ENCODE measurements at regions not wholly inside any gene's neighbourhood (a gene's known extent, or its start where the extent isn't known, plus 50 kb on each side); places are given as distances from the start of the nearest gene placed in this dataset.

GRCh38 chr2:145644820-145645302 is 1124.9 kb upstream of the ZEB2 start:
- no peak overlapping the region for H3K4me3 Mint-ChIP-seq
- ATAC-seq (no peak), DNase-seq (no peak)
- no peak overlapping the region for H3K27ac Mint-ChIP-seq
- no peaks in the 10 kb centered on the region for H3K27me3 Mint-ChIP-seq
- no peaks in the 10 kb centered on the region for H3K36me3 Mint-ChIP-seq (ENCODE audit: low read depth)
- H3K9me3 ChIP-seq (ENCODE audit: control insufficient read depth, low read length, poor library complexity, severe bottlenecking) = no peaks in the 10 kb centered on the region
- no peaks in the 10 kb centered on the region for H3K4me1 Mint-ChIP-seq

DNA sequence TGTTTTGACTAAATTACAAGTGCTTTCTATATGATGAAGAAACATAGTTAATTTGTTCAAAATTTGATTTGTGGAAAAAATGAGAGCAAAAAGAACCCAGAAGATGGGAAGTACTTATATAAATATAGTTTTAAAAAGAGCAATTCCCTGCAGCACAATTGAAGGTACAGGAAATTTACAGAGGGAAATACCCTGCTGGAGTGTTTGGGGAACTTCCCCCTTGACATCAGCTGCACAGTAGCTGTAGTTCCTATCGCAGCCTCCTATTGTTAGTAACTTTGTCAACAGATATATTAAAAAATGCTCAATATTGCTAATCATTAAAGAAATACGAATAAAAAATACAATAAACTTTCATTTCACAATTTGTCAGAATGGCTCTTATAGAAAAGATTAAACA is 1118.8 kb upstream of the ZEB2 start:
- no peak overlapping the region for H3K4me3 Mint-ChIP-seq
- no peaks in the 10 kb centered on the region for H3K27me3 Mint-ChIP-seq
- H3K36me3 Mint-ChIP-seq (ENCODE audit: low read depth) = no peaks in the 10 kb centered on the region
- no peaks in the 10 kb centered on the region for H3K9me3 ChIP-seq (ENCODE audit: control insufficient read depth, low read length, poor library complexity, severe bottlenecking)
- ATAC-seq = no peak
- H3K27ac Mint-ChIP-seq = no peak overlapping the region
- no peak for DNase-seq
- H3K4me1 Mint-ChIP-seq = no peaks in the 10 kb centered on the region

DNA sequence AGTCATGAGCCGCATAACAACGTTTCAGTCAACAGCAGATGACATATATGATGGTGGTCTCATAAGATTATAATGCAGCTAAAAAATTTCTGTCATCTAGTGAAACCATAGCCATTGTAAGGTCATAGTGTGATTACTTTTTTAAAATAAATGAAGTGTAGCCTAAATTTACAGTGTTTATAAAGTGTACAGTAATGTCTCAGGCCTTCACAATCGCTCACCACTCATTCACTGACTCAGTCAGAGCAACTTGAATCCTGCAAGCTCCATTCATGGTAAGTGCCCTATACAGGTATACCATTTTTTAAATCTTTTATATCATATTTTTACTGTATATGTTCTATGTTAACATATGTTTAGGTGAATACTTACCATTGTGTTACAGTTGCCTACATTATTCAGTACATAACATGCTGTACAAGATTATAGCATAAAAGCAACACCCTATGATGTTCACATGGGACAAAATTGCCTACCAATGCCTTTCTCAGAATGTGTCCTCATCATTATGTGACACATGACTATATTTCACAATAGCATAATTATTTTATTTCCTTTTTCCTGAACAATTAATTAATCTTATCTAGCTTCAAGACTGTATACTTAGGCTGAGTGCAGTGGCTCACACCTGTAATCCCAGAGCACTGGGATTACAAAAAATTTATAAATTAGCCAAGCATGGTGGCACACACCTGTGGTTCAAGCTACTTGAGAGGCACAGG is 1115.9 kb upstream of the ZEB2 start:
- H3K4me3 Mint-ChIP-seq = no peak overlapping the region
- no peak for ATAC-seq
- H3K9me3 ChIP-seq (ENCODE audit: control insufficient read depth, low read length, poor library complexity, severe bottlenecking) = no peaks in the 10 kb centered on the region
- no peaks in the 10 kb centered on the region for H3K27me3 Mint-ChIP-seq
- H3K4me1 Mint-ChIP-seq = no peaks in the 10 kb centered on the region
- no peak for DNase-seq
- H3K27ac Mint-ChIP-seq = no peak overlapping the region
- no peaks in the 10 kb centered on the region for H3K36me3 Mint-ChIP-seq (ENCODE audit: low read depth)

- no peak for ATAC-seq
Measured at GRCh38 chr2:145631561-145631960, 1111.6 kb upstream of the ZEB2 start.

GRCh38 chr2:145626301-145626700 is 1106.4 kb upstream of the ZEB2 start:
- H3K36me3 Mint-ChIP-seq (ENCODE audit: low read depth) = no peaks in the 10 kb centered on the region
- DNase-seq = no peak
- H3K4me3 Mint-ChIP-seq = no peak overlapping the region
- H3K27me3 Mint-ChIP-seq = no peaks in the 10 kb centered on the region
- H3K9me3 ChIP-seq (ENCODE audit: control insufficient read depth, low read length, poor library complexity, severe bottlenecking) = no peaks in the 10 kb centered on the region
- H3K27ac Mint-ChIP-seq = no peak overlapping the region
- no peak for ATAC-seq
- H3K4me1 Mint-ChIP-seq = no peaks in the 10 kb centered on the region

More at GRCh38 chr2:145631561-145631960, 1111.6 kb upstream of the ZEB2 start:
- no peak overlapping the region for H3K4me3 Mint-ChIP-seq
- no peak overlapping the region for H3K27ac Mint-ChIP-seq
- H3K9me3 ChIP-seq (ENCODE audit: control insufficient read depth, low read length, poor library complexity, severe bottlenecking) = no peaks in the 10 kb centered on the region
- no peak for DNase-seq
- H3K27me3 Mint-ChIP-seq = no peaks in the 10 kb centered on the region
- no peaks in the 10 kb centered on the region for H3K36me3 Mint-ChIP-seq (ENCODE audit: low read depth)
- no peaks in the 10 kb centered on the region for H3K4me1 Mint-ChIP-seq

GRCh38 chr2:145625111-145625510 is 1105.2 kb upstream of the ZEB2 start:
- H3K9me3 ChIP-seq (ENCODE audit: control insufficient read depth, low read length, poor library complexity, severe bottlenecking) = no peaks in the 10 kb centered on the region
- H3K4me3 Mint-ChIP-seq = no peak overlapping the region
- no peaks in the 10 kb centered on the region for H3K4me1 Mint-ChIP-seq
- DNase-seq = no peak
- ATAC-seq = no peak
- H3K27ac Mint-ChIP-seq = no peak overlapping the region
- no peaks in the 10 kb centered on the region for H3K27me3 Mint-ChIP-seq
- H3K36me3 Mint-ChIP-seq (ENCODE audit: low read depth) = no peaks in the 10 kb centered on the region

DNA sequence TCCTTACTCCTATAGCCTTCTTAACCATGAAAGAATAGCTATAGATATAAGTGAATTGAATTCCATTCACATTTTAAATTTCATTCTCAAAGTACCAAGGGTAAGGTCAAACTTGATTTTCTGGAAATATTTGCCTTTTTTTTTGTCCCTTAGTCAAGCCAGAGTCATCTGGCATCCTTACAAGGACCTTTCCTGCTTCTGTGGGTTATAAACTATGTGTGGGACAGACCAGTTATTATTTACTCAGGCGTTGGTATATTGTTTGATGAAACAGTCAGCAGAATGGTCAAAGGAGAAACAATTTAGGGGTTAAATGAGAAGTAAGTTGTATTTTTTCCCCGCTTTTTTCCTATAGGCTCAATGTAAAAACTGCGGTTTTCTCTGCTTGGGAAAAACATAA is 1103.2 kb upstream of the ZEB2 start:
- H3K27me3 Mint-ChIP-seq = no peaks in the 10 kb centered on the region
- no peak for ATAC-seq
- H3K4me3 Mint-ChIP-seq = no peak overlapping the region
- no peak for DNase-seq
- H3K9me3 ChIP-seq (ENCODE audit: control insufficient read depth, low read length, poor library complexity, severe bottlenecking) = no peaks in the 10 kb centered on the region
- no peak overlapping the region for H3K27ac Mint-ChIP-seq
- H3K36me3 Mint-ChIP-seq (ENCODE audit: low read depth) = no peaks in the 10 kb centered on the region
- H3K4me1 Mint-ChIP-seq = no peaks in the 10 kb centered on the region

GRCh38 chr2:145622285-145622684 is 1102.4 kb upstream of the ZEB2 start:
- ATAC-seq = no peak
- Mint-ChIP-seq H3K4me3 (no peak overlapping the region), H3K36me3 (ENCODE audit: low read depth) (no peaks in the 10 kb centered on the region), H3K4me1 (no peaks in the 10 kb centered on the region), H3K27ac (no peak overlapping the region), H3K27me3 (no peaks in the 10 kb centered on the region)
- H3K9me3 ChIP-seq (ENCODE audit: control insufficient read depth, low read length, poor library complexity, severe bottlenecking) = no peaks in the 10 kb centered on the region
- DNase-seq = no peak

GRCh38 chr2:145617906-145618305 is 1098.0 kb upstream of the ZEB2 start:
- H3K36me3 Mint-ChIP-seq (ENCODE audit: low read depth) = no peaks in the 10 kb centered on the region
- H3K4me1 Mint-ChIP-seq = no peaks in the 10 kb centered on the region
- no peaks in the 10 kb centered on the region for H3K9me3 ChIP-seq (ENCODE audit: control insufficient read depth, low read length, poor library complexity, severe bottlenecking)
- no peak overlapping the region for H3K4me3 Mint-ChIP-seq
- no peaks in the 10 kb centered on the region for H3K27me3 Mint-ChIP-seq
- DNase-seq = no peak
- H3K27ac Mint-ChIP-seq = no peak overlapping the region
- no peak for ATAC-seq

- Mint-ChIP-seq H3K27ac (no peak overlapping the region), H3K4me3 (no peak overlapping the region), H3K36me3 (ENCODE audit: low read depth) (no peaks in the 10 kb centered on the region), H3K27me3 (no peaks in the 10 kb centered on the region), H3K4me1 (no peaks in the 10 kb centered on the region)
- ATAC-seq (no peak), DNase-seq (no peak)
- H3K9me3 ChIP-seq (ENCODE audit: control insufficient read depth, low read length, poor library complexity, severe bottlenecking) = no peaks in the 10 kb centered on the region
Measured at GRCh38 chr2:145617420-145617819, 1097.5 kb upstream of the ZEB2 start.

GRCh38 chr2:145615626-145616025 is 1095.7 kb upstream of the ZEB2 start:
- H3K4me1 Mint-ChIP-seq = no peaks in the 10 kb centered on the region
- H3K4me3 Mint-ChIP-seq = no peak overlapping the region
- H3K9me3 ChIP-seq (ENCODE audit: control insufficient read depth, low read length, poor library complexity, severe bottlenecking) = no peaks in the 10 kb centered on the region
- ATAC-seq (no peak), DNase-seq (no peak)
- H3K36me3 Mint-ChIP-seq (ENCODE audit: low read depth) = no peaks in the 10 kb centered on the region
- no peaks in the 10 kb centered on the region for H3K27me3 Mint-ChIP-seq
- H3K27ac Mint-ChIP-seq = no peak overlapping the region

DNA sequence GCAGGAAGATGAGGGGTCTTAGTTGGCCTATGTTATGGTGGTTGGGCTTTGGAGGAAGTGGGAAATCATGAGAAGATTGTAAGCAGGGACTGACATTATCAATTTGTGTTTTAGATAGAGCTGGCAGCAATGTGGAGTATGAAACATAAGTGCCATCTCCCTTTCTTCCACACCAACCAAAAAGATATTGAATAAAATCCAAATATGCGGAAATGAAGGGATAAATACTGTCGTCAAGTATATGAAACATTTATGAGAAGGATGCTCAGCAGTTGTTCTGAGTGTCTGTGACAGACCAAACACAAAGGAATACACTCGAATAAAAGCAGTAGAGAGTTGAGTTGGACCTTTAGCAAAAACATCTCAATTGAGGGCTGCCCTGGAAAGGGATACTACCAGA is 1090.0 kb upstream of the ZEB2 start:
- ATAC-seq (no peak), DNase-seq (no peak)
- H3K9me3 ChIP-seq (ENCODE audit: control insufficient read depth, low read length, poor library complexity, severe bottlenecking) = no peaks in the 10 kb centered on the region
- Mint-ChIP-seq H3K27ac (no peak overlapping the region), H3K36me3 (ENCODE audit: low read depth) (no peaks in the 10 kb centered on the region), H3K27me3 (no peaks in the 10 kb centered on the region), H3K4me3 (no peak overlapping the region), H3K4me1 (no peaks in the 10 kb centered on the region)

DNA sequence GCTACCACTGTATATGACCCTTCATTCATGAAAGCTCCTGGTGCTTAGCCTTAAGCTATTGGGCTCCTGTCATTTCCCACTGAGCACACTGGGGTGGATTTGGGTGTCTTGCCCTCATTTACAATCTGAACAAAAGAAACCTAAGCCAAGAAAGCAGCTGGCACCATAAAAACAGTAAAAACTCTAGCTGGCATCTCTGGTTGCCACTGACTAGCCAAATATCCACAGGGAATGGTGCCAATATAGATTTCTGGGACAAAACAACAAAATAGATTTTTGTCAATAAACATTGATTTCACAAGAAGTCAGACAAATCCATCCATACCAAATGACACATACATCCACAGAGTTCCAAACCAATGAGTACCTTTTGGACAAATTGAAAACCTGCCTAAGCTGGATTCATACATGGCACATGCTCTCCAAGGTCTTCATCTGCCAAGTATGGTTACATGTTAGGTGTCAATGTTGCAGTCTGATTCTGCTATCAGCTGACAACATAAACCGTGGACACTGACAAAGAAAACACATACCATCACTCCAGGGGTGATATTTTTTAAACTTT is 1081.5 kb upstream of the ZEB2 start:
- H3K9me3 ChIP-seq (ENCODE audit: control insufficient read depth, low read length, poor library complexity, severe bottlenecking) = no peaks in the 10 kb centered on the region
- H3K36me3 Mint-ChIP-seq (ENCODE audit: low read depth) = no peaks in the 10 kb centered on the region
- ATAC-seq (no peak), DNase-seq (no peak)
- no peak overlapping the region for H3K27ac Mint-ChIP-seq
- H3K4me1 Mint-ChIP-seq = no peaks in the 10 kb centered on the region
- H3K4me3 Mint-ChIP-seq = no peak overlapping the region
- no peaks in the 10 kb centered on the region for H3K27me3 Mint-ChIP-seq

DNA sequence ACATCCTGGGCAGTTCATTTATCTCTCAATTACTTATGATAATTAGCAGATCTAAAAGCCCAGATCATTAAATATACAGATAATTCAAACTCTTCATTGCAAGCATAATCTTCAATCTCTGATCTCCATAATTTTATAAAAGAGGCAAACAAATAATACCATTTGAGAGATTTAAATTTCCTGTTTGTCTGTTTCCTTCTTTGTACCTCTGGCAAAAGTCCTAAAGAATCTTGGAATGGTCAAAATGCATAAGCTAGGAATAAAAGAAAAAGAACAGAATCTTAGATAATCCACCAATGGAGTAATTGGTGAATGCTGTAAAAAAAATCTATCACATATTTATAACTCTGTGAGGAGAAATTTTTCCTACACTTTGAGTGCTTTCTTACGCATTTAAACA is 1080.9 kb upstream of the ZEB2 start:
- Mint-ChIP-seq H3K4me1 (no peaks in the 10 kb centered on the region), H3K4me3 (no peak overlapping the region), H3K27me3 (no peaks in the 10 kb centered on the region), H3K27ac (no peak overlapping the region), H3K36me3 (ENCODE audit: low read depth) (no peaks in the 10 kb centered on the region)
- ATAC-seq = no peak
- no peaks in the 10 kb centered on the region for H3K9me3 ChIP-seq (ENCODE audit: control insufficient read depth, low read length, poor library complexity, severe bottlenecking)
- DNase-seq = no peak
